ENCODE measurements at regions not wholly inside any gene's neighbourhood (a gene's known extent, or its start where the extent isn't known, plus 50 kb on each side); places are given as distances from the start of the nearest gene placed in this dataset.

GRCh38 chr3:48086705-48087104, 70.5 kb upstream of the MAP4 start:
- H3K27ac ChIP-seq, result peak overlapping the region; percentile 97 to 100 (median 98)
- peaks cover 0 to 12% (median 0%) of the 10 kb centered on the region in 3 donors for H3K36me3 ChIP-seq
- DNase-seq, result no peak
- H3K4me1 ChIP-seq, result peaks cover 13 to 57% (median 28%) of the 10 kb centered on the region in 3 donors
- H3K4me3 ChIP-seq, result peak overlapping the region in 3 of 4 donors; percentile 82 to 99 (median 92)
- no peaks in the 10 kb centered on the region for H3K9me3 ChIP-seq
- TF ChIP-seq CTCF (IDR thresholded peaks at IDR 0.05) (no peak), POLR2A (IDR thresholded peaks at IDR 0.05) (no peak)
- intact Hi-C loops (cut with DNase I), result no loop called here
- no peaks in the 10 kb centered on the region for H3K27me3 ChIP-seq

GRCh38 chr3:48084929-48085328, 68.7 kb upstream of the MAP4 start:
- peaks cover 0 to 19% (median 0%) of the 10 kb centered on the region in 3 donors for H3K36me3 ChIP-seq
- no peaks in the 10 kb centered on the region for H3K9me3 ChIP-seq
- TF ChIP-seq CTCF (IDR thresholded peaks at IDR 0.05) (no peak), POLR2A (IDR thresholded peaks at IDR 0.05) (no peak)
- DNase-seq, result no peak
- intact Hi-C loops (cut with DNase I), result no loop called here
- no peak overlapping the region for H3K4me3 ChIP-seq
- H3K27me3 ChIP-seq, result no peaks in the 10 kb centered on the region
- WGBS, 2 donors, result 63 to 67% methylated on average over 1 of the region's 1 CpG
- peak overlapping the region in 3 of 4 donors; percentile 33 to 100 (median 98) for H3K27ac ChIP-seq
- H3K4me1 ChIP-seq, result peaks cover 13 to 67% (median 28%) of the 10 kb centered on the region in 3 donors

- no peak for DNase-seq
- Histone ChIP-seq H3K9me3 (no peaks in the 10 kb centered on the region), H3K27ac (peak overlapping the region in 2 of 4 donors; percentile 98 to 100), H3K27me3 (no peaks in the 10 kb centered on the region), H3K4me3 (no peak overlapping the region), H3K4me1 (peaks cover 13 to 59% (median 23%) of the 10 kb centered on the region in 3 donors), H3K36me3 (peaks cover 0 to 25% (median 0%) of the 10 kb centered on the region in 3 donors)
- 61 to 73% methylated on average over 2 of the region's 2 CpGs for WGBS, 2 donors
- no peak for TF ChIP-seq CTCF (IDR thresholded peaks at IDR 0.05)
- no peak for TF ChIP-seq POLR2A (IDR thresholded peaks at IDR 0.05)
- intact Hi-C loops (cut with DNase I), result no loop called here
Measured at GRCh38 chr3:48084170-48084569, 68.0 kb upstream of the MAP4 start.

GRCh38 chr3:48082580-48083184, 66.5 kb upstream of the MAP4 start:
- Histone ChIP-seq H3K27ac (no peak overlapping the region), H3K4me1 (peaks cover 13 to 59% (median 23%) of the 10 kb centered on the region in 3 donors)
- WGBS, 2 donors, result 80 to 96% methylated on average over 4 of the region's 4 CpGs

More at GRCh38 chr3:48082580-48083184, 66.5 kb upstream of the MAP4 start:
- no peak for DNase-seq
- Histone ChIP-seq H3K9me3 (no peaks in the 10 kb centered on the region), H3K27me3 (no peaks in the 10 kb centered on the region), H3K4me3 (no peak overlapping the region), H3K36me3 (peaks cover 0 to 30% (median 0%) of the 10 kb centered on the region in 3 donors)
- intact Hi-C loops (cut with DNase I), result no loop called here
- TF ChIP-seq POLR2A (IDR thresholded peaks at IDR 0.05) (no peak), CTCF (IDR thresholded peaks at IDR 0.05) (no peak)

Measured in esophagus squamous epithelium (tissue), 5 donors.